Activated T-helper 1 cell treated with anti-CD3 and anti-CD28 coated beads, Interleukin-12 subunit alpha, Interleukin-12 subunit beta, Interleukin-2, Interleukin-4 antibody, amounts not matched to agents 30 ng/mL and 10 ng/mL and 1 ng/mL, durations not matched to agents 14 hours and 24 hours and 36 hours (primary cell): ENCODE measurements at regions not wholly inside any gene's neighbourhood (a gene's known extent, or its start where the extent isn't known, plus 50 kb on each side); places are given as distances from the start of the nearest gene placed in this dataset.

Experiments
- DNase-seq: peaks from one replicate; pipeline ENCODE4 v3.0.0; 2021; ENCODE audit warnings: low spot score
- H3K27ac Mint-ChIP-seq: one replicate; pipeline ENCODE4 v1.8.0; 2021; ENCODE audit warnings: mild to moderate bottlenecking, mixed read lengths
- H3K27me3 Mint-ChIP-seq: one replicate; pipeline ENCODE4 v1.8.0; 2022; ENCODE audit warnings: mild to moderate bottlenecking, moderate library complexity, mixed read lengths; ENCODE audit not compliant: insufficient read depth
- H3K36me3 Mint-ChIP-seq: one replicate; pipeline ENCODE4 v1.8.0; 2021; ENCODE audit warnings: low read depth, mixed read lengths
- H3K4me1 Mint-ChIP-seq: one replicate; pipeline ENCODE4 v1.8.0; 2021; ENCODE audit warnings: low read depth, mixed read lengths
- H3K4me3 Mint-ChIP-seq: one replicate; pipeline ENCODE4 v1.8.0; 2021; ENCODE audit warnings: mild to moderate bottlenecking, moderate library complexity, mixed read lengths
- H3K9me3 Mint-ChIP-seq: one replicate; pipeline ENCODE4 v1.8.0; 2021; ENCODE audit warnings: mixed read lengths
- intact Hi-C: fragments of 100-400 bp; cut with micrococcal nuclease; formaldehyde crosslinking; loops from one replicate; pipeline ENCODE4 v1.15.1; 2024

DNA sequence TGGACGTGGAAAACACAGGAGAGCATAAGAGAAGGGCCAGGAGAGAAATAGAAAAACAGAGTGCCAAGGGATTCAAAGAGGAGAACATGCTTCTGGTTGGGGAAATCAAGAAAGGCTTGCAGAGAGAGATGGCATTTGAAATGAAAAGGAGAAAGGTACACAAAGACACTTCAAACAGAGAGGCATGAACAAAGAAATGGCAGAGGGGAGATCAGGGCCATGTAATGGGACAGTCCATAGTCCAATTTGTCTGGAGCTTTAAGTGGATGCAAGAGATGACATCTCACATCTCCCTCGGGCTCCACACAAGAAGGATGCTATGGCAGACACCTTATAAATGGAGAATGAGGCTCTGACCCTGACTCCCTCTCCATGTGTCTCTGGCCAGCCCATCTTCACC lies 331.1 kb downstream of the MLLT3 start:
- DNase-seq = no peak
- no peak overlapping the region for H3K4me3 Mint-ChIP-seq
- H3K27me3 Mint-ChIP-seq = peaks cover 2% of the 10 kb centered on the region
- H3K4me1 Mint-ChIP-seq = peaks cover 9% of the 10 kb centered on the region
- intact Hi-C loops = no loop called here
- H3K36me3 Mint-ChIP-seq = peaks cover 11% of the 10 kb centered on the region
- peaks cover 25% of the 10 kb centered on the region for H3K9me3 Mint-ChIP-seq
- no peak overlapping the region for H3K27ac Mint-ChIP-seq

DNA sequence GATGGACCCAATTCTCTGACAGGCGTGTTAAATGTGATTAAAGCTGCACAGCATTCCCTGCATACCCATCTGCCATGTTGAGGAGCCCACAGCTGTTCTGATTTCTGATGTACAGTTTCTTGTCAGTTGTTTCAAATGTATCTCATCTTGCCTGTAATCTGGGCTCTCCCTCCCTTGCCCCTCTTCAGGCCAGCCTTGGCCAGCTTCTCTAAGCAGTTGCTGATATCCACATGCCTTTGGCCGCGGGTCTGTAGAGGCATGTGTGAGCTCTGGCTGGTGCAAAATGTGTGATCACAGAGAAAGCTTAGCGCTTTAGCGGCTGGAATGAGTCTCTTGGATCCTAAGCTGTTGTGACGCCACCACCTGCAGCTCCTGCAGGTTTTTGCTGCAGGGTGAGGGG lies 332.0 kb downstream of the MLLT3 start:
- no peak overlapping the region for H3K4me3 Mint-ChIP-seq
- H3K27ac Mint-ChIP-seq = no peak overlapping the region
- peaks cover 19% of the 10 kb centered on the region for H3K4me1 Mint-ChIP-seq
- H3K9me3 Mint-ChIP-seq = peaks cover 25% of the 10 kb centered on the region
- DNase-seq = no peak
- intact Hi-C loops = no loop called here
- peaks cover 2% of the 10 kb centered on the region for H3K27me3 Mint-ChIP-seq
- peaks cover 11% of the 10 kb centered on the region for H3K36me3 Mint-ChIP-seq

DNA sequence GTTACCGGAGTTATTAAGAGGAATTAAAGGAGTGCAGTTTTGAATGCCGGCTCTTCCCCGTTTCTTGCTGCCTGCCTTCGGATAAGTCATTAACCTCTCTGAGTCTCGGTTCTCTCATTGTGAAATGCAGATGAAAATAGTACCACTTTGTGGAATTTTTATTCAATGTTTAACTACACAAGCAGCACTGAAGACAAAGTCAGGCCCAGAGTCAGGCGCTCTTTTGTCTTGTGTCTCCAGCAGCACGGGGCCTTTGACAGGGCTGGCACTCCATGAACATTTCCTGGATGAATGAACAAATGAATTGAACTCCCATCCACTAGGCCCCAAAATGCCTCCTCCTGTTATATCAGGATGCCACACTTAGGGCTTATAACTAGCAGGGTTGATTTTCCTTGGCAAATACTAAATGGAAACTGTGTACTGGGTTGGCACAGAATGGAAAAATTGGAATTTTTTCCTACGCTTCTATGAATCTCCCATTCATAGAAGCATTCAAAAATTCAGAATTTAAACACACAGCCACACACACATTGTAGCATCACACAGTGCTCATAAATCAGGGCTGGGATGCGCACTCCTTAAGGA lies 332.8 kb downstream of the MLLT3 start:
- Mint-ChIP-seq H3K27ac (no peak overlapping the region), H3K4me1 (peaks cover 23% of the 10 kb centered on the region), H3K9me3 (peaks cover 25% of the 10 kb centered on the region), H3K27me3 (peaks cover 2% of the 10 kb centered on the region), H3K4me3 (no peak overlapping the region), H3K36me3 (peaks cover 11% of the 10 kb centered on the region)
- DNase-seq = no peak
- intact Hi-C loops = no loop called here

DNA sequence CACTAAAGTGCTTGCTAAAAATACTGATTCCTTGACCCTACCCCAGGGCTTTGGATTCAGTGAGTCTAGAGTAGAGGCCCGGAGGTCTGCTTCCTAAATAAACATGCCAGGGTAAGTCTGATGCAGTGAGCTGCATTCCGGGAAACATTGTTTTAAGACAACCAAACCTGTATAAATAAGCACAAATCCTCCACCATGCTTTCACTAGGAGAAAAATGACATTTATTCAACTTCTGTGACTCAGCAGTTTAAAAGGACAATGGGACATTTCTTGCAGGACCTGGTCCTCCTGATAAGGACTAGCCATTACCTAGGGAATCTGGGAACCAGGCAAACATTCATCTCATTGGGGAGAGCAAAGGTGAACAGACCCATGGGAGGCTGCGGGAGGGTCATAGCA lies 335.3 kb downstream of the MLLT3 start:
- no peak for DNase-seq
- H3K36me3 Mint-ChIP-seq = peaks cover 11% of the 10 kb centered on the region
- H3K4me3 Mint-ChIP-seq = no peak overlapping the region
- peaks cover 14% of the 10 kb centered on the region for H3K9me3 Mint-ChIP-seq
- peaks cover 23% of the 10 kb centered on the region for H3K4me1 Mint-ChIP-seq
- intact Hi-C loops = no loop called here
- H3K27ac Mint-ChIP-seq = no peak overlapping the region
- peaks cover 2% of the 10 kb centered on the region for H3K27me3 Mint-ChIP-seq

DNA sequence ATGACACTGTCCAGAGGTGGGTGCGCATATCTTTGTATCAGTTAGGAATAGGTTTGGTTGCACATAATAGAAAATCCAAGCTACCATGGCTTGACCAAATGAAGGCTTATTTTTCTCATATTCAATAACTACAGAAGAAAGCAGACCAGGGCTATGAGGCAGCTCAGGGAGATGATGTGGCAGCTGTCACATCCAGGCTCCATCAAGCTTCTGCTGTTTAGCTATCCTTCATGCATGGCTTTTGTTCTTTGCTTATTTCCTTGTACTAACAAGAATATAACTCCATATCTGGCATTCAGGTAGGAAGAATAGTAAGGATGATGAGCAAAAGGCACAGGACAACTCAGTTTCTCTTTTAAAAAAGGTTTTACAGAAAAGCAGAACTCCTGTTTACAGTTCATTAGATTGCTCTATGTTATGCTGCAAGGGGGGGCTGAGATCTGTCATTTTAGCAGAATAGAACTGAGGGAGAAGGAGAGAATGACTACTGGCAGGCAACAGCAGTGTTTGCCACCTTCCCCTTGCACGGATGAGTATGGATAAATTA lies 336.1 kb downstream of the MLLT3 start:
- Mint-ChIP-seq H3K27ac (no peak overlapping the region), H3K4me1 (peaks cover 23% of the 10 kb centered on the region), H3K27me3 (no peaks in the 10 kb centered on the region), H3K9me3 (peaks cover 9% of the 10 kb centered on the region), H3K4me3 (no peak overlapping the region), H3K36me3 (peaks cover 8% of the 10 kb centered on the region)
- intact Hi-C loops = no loop called here
- DNase-seq = no peak

DNA sequence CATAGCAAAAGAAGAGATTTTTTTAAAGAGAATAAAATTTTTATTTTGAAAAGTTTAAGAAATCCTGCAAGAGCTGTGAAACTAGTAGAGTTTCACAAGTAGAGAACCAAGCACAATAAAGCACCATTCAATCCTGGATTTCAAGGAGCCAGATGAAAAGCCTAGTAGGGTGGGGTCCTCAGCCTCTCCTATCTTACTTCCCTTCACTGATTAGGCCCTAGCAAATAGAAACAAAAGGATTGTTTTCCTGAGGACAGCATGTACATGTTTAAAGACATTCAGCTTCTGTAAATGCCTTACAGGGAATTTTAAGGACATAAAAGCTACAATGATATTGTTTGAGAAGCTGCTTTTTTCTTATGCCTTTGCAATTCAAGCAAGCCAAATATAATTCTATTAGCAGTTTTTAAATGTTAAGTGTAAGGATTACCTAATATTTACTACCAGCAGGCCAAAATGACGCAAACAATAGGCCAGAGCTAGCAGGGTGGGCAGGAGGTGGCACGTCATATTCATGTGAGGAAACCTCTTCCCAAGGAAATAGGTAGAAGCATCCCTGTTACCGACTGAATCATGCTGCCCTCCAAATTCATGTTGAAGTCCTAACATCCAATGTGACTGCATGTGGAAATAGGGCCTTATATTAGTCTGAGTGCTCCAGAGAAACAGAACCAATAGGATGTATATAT lies 337.6 kb downstream of the MLLT3 start:
- DNase-seq = no peak
- H3K9me3 Mint-ChIP-seq = peaks cover 12% of the 10 kb centered on the region
- peaks cover 28% of the 10 kb centered on the region for H3K4me1 Mint-ChIP-seq
- no peak overlapping the region for H3K4me3 Mint-ChIP-seq
- H3K27ac Mint-ChIP-seq = no peak overlapping the region
- peaks cover 10% of the 10 kb centered on the region for H3K36me3 Mint-ChIP-seq
- intact Hi-C loops = no loop called here
- H3K27me3 Mint-ChIP-seq = no peaks in the 10 kb centered on the region

DNA sequence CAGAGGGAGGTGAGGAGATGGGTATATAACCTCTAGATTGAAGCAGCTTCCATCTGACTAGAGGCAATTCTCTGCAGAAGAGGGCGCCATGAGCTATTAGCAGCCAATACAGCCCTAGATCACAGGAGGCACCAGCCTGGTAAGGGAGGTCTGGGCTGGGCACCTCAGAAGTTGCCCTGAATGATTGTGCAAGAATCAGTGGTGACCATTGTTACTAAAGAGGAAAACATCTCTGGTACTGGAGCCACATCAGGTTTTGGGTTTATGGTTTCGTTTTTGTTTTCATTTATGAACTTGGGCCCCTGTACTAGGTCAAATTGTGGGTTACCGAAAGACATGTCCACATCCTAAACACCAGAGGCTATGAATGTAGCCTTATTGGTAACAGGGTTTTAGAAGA lies 342.0 kb downstream of the MLLT3 start:
- peaks cover 14% of the 10 kb centered on the region for H3K36me3 Mint-ChIP-seq
- H3K27ac Mint-ChIP-seq = no peak overlapping the region
- intact Hi-C loops = no loop called here

DNA sequence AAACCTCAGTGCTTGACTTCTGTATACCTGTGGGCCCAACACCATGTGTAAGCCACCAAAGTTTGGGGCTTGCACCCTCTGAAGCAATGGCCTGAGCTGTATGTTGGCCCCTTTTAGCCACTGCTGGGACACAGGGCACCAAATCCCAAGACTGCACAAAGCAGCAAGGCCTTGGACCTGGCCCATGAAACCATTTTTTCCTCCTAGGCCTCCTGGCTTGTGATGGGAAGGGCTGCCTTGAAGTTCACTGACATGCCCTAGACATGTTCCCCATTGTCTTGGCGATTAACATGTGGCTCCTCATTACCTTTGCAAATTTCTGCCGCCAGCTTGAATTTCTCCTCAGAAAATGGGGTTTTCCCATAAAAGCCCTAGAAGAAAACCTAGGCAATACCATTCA lies 345.5 kb downstream of the MLLT3 start:
- Mint-ChIP-seq H3K9me3 (peaks cover 57% of the 10 kb centered on the region), H3K27ac (no peak overlapping the region)

More for the DNA sequence above, 342.0 kb downstream of the MLLT3 start:
- no peak overlapping the region for H3K4me3 Mint-ChIP-seq
- peaks cover 38% of the 10 kb centered on the region for H3K9me3 Mint-ChIP-seq
- no peaks in the 10 kb centered on the region for H3K27me3 Mint-ChIP-seq
- DNase-seq = no peak
- H3K4me1 Mint-ChIP-seq = peaks cover 10% of the 10 kb centered on the region

DNA sequence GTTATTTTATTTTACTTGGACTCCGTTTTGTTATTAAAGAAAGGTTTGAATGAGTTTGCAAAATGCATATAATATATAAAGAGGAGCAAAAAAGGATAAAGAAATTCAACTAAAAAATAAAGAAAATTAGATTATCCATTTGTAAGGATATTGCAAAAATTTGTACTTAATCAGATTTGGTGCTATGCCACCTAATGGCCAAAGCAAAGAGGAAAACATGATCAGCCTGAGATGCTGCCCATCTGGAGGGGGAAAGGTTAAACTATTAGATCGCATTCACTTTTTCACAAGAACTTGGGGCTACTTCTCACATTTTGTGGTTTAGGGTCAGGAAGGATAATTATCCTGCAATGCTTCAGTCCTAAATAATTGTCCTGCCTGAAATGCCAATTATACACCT lies 350.6 kb downstream of the MLLT3 start:
- H3K9me3 Mint-ChIP-seq = peaks cover 49% of the 10 kb centered on the region
- H3K4me1 Mint-ChIP-seq = peaks cover 24% of the 10 kb centered on the region
- intact Hi-C loops = no loop called here

More for the DNA sequence above, 345.5 kb downstream of the MLLT3 start:
- Mint-ChIP-seq H3K36me3 (peaks cover 23% of the 10 kb centered on the region), H3K4me1 (peaks cover 22% of the 10 kb centered on the region), H3K4me3 (no peak overlapping the region), H3K27me3 (no peaks in the 10 kb centered on the region)
- intact Hi-C loops = no loop called here
- no peak for DNase-seq

DNA sequence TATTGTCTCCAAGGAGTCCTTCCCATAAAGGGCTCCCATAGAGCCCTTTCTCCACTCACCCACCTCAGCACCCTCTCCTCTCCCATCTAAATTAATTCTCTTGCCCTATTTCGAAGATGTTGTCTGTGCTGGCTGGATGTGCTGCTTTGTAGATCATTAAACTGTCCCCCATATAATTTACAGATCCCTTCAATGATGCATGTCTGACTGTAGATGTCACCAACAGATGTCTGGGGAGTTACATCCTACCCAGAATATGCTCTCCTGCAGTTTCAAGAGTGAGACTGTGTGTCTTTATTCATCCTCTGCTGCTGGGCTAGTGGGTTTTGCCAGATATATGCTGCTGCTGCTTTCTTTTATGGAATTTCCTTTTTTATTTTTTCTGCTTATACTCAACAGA lies 351.2 kb downstream of the MLLT3 start:
- H3K4me3 Mint-ChIP-seq = no peak overlapping the region
- H3K27ac Mint-ChIP-seq = peak overlapping the region; percentile 27
- no peaks in the 10 kb centered on the region for H3K27me3 Mint-ChIP-seq
- intact Hi-C loops = no loop called here
- peaks cover 47% of the 10 kb centered on the region for H3K9me3 Mint-ChIP-seq
- no peak for DNase-seq
- H3K4me1 Mint-ChIP-seq = peaks cover 24% of the 10 kb centered on the region
- H3K36me3 Mint-ChIP-seq = peaks cover 15% of the 10 kb centered on the region

More for the DNA sequence above, 350.6 kb downstream of the MLLT3 start:
- Mint-ChIP-seq H3K27ac (no peak overlapping the region), H3K4me3 (no peak overlapping the region), H3K27me3 (no peaks in the 10 kb centered on the region), H3K36me3 (peaks cover 12% of the 10 kb centered on the region)
- DNase-seq = no peak

DNA sequence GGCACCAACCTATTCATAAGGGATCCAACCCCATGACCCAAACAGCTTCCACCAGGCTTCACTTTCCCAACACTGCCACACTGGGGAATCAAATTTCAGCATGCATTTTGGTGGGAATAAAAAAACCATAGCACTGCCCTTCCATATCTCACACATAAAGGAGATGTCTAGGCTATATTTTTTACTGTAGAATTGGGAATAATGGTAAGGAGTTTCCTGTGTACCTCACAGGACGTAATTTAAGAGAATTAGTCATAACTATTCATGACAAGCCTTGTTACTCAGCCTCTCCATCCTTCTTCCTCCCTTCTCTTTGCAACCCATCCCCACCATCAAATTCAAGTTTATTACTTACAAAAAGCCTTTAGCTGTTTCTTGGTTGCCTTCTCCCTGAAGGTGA lies 352.1 kb downstream of the MLLT3 start:
- intact Hi-C loops = no loop called here
- no peak for DNase-seq

DNA sequence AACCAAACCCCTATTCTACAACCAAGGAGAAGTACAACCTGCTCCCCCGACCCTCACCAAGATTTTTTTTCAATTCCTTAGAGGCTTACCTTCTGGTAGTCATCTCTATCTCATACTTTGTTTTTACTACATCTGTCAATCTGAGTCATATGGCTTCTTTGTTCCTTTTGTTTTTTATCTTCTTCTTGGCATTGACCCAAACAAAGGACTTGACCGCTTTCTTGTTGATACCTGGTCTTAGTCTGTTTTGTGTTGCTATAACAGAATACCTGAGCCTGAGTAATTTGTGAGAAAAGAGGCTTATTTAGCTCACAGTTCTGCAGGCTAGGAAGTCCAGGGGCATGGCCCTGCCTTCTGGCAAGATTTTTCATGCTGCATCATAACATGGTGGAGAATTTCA lies 352.7 kb downstream of the MLLT3 start:
- H3K27ac Mint-ChIP-seq = no peak overlapping the region
- intact Hi-C loops = no loop called here

More for the DNA sequence above, 352.1 kb downstream of the MLLT3 start:
- Mint-ChIP-seq H3K36me3 (peaks cover 12% of the 10 kb centered on the region), H3K4me1 (peaks cover 24% of the 10 kb centered on the region), H3K9me3 (peaks cover 40% of the 10 kb centered on the region), H3K4me3 (no peak overlapping the region), H3K27ac (no peak overlapping the region), H3K27me3 (no peaks in the 10 kb centered on the region)

DNA sequence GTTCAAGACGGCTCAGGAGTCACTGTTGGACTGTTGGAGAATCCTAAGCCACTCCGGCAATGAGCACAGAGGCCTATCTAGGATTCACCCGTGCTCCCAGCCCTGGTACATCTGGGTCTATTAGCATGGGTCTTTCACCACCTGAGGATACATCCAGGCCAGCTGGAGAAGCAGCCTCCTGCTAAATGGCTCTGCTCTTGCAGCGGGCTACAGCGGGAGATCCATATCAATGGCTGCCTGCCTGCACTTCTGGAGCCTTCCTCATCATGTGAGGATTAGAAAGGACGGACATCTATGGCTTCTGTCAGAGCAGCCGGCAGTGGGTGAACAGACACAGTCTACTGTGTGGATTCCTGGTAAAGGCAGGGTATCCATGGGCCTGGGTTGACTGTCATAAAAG lies 357.4 kb downstream of the MLLT3 start:
- H3K27me3 Mint-ChIP-seq = no peaks in the 10 kb centered on the region
- no peak overlapping the region for H3K4me3 Mint-ChIP-seq
- H3K9me3 Mint-ChIP-seq = peaks cover 19% of the 10 kb centered on the region
- H3K27ac Mint-ChIP-seq = no peak overlapping the region
- DNase-seq = no peak
- H3K36me3 Mint-ChIP-seq = peaks cover 8% of the 10 kb centered on the region
- intact Hi-C loops = no loop called here
- no peaks in the 10 kb centered on the region for H3K4me1 Mint-ChIP-seq

More for the DNA sequence above, 352.7 kb downstream of the MLLT3 start:
- Mint-ChIP-seq H3K27me3 (no peaks in the 10 kb centered on the region), H3K4me1 (peaks cover 24% of the 10 kb centered on the region), H3K4me3 (no peak overlapping the region), H3K36me3 (peaks cover 11% of the 10 kb centered on the region), H3K9me3 (peaks cover 35% of the 10 kb centered on the region)
- DNase-seq = no peak
